ENCODE measurements at regions not wholly inside any gene's neighbourhood (a gene's known extent, or its start where the extent isn't known, plus 50 kb on each side); places are given as distances from the start of the nearest gene placed in this dataset.
"Not testable (repeated sequence)": the region's sequence is repeated elsewhere in the genome, so short reads cannot be mapped to it uniquely, and the experiment has no call there.

DNA sequence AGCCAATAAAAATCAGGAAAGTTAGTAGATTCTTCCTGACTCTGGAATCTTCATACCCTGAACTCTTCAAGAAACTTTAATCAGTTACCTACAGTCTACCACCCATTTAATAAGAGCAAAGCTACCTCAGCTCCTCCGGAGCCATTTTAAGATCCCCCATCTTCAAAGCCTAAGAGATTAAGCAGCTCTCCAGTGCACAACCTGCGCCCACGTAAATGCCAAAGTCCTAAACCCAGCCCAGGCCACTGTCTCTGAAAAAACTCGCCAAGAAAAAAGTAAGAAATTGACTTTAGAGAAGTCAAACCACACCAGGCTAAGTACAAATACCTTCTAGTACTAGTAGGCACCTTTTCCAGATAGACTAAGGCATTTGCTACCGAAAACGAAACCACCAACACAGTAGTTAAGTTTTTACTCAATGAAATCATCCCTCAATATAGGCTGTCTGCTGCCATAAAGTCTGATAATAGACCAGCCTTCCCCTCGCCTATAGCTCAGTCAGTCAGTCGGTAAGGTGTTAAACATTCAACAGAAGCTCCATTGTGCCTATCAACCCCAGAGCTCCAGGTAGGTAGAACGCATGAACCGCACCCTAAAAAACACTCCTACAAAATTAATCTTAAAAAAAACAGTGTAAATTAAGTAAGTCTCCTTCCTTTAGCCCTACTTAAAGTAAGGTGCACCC is 122.2 kb upstream of the DEFB108B start:
- TF ChIP-seq, protein P1, sequence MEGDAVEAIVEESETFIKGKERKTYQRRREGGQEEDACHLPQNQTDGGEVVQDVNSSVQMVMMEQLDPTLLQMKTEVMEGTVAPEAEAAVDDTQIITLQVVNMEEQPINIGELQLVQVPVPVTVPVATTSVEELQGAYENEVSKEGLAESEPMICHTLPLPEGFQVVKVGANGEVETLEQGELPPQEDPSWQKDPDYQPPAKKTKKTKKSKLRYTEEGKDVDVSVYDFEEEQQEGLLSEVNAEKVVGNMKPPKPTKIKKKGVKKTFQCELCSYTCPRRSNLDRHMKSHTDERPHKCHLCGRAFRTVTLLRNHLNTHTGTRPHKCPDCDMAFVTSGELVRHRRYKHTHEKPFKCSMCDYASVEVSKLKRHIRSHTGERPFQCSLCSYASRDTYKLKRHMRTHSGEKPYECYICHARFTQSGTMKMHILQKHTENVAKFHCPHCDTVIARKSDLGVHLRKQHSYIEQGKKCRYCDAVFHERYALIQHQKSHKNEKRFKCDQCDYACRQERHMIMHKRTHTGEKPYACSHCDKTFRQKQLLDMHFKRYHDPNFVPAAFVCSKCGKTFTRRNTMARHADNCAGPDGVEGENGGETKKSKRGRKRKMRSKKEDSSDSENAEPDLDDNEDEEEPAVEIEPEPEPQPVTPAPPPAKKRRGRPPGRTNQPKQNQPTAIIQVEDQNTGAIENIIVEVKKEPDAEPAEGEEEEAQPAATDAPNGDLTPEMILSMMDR (IDR thresholded peaks at IDR 0.05): not testable (repeated sequence)
- TF ChIP-seq POLR2AphosphoS5 (IDR thresholded peaks at IDR 0.05; ENCODE audit: low read depth, low read length); SIN3A (IDR thresholded peaks at IDR 0.05; ENCODE audit: borderline replicate concordance, insufficient read depth, low read depth, low read length); TCF7L2 (IDR thresholded peaks at IDR 0.05; ENCODE audit: low read depth, low read length): not testable (repeated sequence)
- TF ChIP-seq, protein P2, sequence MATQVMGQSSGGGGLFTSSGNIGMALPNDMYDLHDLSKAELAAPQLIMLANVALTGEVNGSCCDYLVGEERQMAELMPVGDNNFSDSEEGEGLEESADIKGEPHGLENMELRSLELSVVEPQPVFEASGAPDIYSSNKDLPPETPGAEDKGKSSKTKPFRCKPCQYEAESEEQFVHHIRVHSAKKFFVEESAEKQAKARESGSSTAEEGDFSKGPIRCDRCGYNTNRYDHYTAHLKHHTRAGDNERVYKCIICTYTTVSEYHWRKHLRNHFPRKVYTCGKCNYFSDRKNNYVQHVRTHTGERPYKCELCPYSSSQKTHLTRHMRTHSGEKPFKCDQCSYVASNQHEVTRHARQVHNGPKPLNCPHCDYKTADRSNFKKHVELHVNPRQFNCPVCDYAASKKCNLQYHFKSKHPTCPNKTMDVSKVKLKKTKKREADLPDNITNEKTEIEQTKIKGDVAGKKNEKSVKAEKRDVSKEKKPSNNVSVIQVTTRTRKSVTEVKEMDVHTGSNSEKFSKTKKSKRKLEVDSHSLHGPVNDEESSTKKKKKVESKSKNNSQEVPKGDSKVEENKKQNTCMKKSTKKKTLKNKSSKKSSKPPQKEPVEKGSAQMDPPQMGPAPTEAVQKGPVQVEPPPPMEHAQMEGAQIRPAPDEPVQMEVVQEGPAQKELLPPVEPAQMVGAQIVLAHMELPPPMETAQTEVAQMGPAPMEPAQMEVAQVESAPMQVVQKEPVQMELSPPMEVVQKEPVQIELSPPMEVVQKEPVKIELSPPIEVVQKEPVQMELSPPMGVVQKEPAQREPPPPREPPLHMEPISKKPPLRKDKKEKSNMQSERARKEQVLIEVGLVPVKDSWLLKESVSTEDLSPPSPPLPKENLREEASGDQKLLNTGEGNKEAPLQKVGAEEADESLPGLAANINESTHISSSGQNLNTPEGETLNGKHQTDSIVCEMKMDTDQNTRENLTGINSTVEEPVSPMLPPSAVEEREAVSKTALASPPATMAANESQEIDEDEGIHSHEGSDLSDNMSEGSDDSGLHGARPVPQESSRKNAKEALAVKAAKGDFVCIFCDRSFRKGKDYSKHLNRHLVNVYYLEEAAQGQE (IDR thresholded peaks at IDR 0.05; ENCODE audit: insufficient read depth in 1 of 2, low read depth in 2 of 2, low read length in 1 of 2): not testable (repeated sequence)

All from Panc1 (cell line).